AG09319 (cell line): ENCODE measurements at regions not wholly inside any gene's neighbourhood (a gene's known extent, or its start where the extent isn't known, plus 50 kb on each side); places are given as distances from the start of the nearest gene placed in this dataset.
"Not testable (repeated sequence)": the region's sequence is repeated elsewhere in the genome, so short reads cannot be mapped to it uniquely, and the experiment has no call there.

Source experiments
- DNase-seq: peaks from one replicate; pipeline ENCODE4 v3.0.0-alpha.2; 2010; ENCODE audit warnings: low read depth; ENCODE audit errors: extremely low read depth
- CTCF ChIP-seq: IDR thresholded peaks from 2 replicates; pipeline ENCODE4 v1.5.1; 2011; ENCODE audit warnings: low read depth, mild to moderate bottlenecking, inconsistent platforms, low read length, moderate library complexity

- TF ChIP-seq CTCF, result no peak
- DNase-seq, result no peak
Observed at GRCh38 chr10:100642295-100642994, 102.9 kb upstream of the PAX2 start.

GRCh38 chr10:100645091-100645490, 100.3 kb upstream of the PAX2 start:
- DNase-seq, result no peak
- TF ChIP-seq CTCF, result no peak

- DNase-seq, result no peak
Observed at GRCh38 chr10:100645613-100646392, 99.6 kb upstream of the PAX2 start.

GRCh38 chr10:100647928-100648327, 97.5 kb upstream of the PAX2 start:
- TF ChIP-seq CTCF, result no peak

More at GRCh38 chr10:100645613-100646392, 99.6 kb upstream of the PAX2 start:
- no peak for TF ChIP-seq CTCF

GRCh38 chr10:100650693-100651092, 94.7 kb upstream of the PAX2 start:
- TF ChIP-seq CTCF, result no peak

More at GRCh38 chr10:100647928-100648327, 97.5 kb upstream of the PAX2 start:
- DNase-seq, result no peak

GRCh38 chr10:100651099-100651498, 94.3 kb upstream of the PAX2 start:
- DNase-seq, result not testable (repeated sequence)

More at GRCh38 chr10:100650693-100651092, 94.7 kb upstream of the PAX2 start:
- no peak for DNase-seq

GRCh38 chr10:100651916-100652315, 93.5 kb upstream of the PAX2 start:
- no peak for DNase-seq
- TF ChIP-seq CTCF, result no peak
